C1 segment of cervical spinal cord (tissue), 14 donors: ENCODE measurements at regions not wholly inside any gene's neighbourhood (a gene's known extent, or its start where the extent isn't known, plus 50 kb on each side); places are given as distances from the start of the nearest gene placed in this dataset.
"Not testable (repeated sequence)": the region's sequence is repeated elsewhere in the genome, so short reads cannot be mapped to it uniquely, and the experiment has no call there.

Experiments
- DNase-seq, 14 donors: peaks; one replicate each; lab custom pipeline; 2025; lab: John Stamatoyannopoulos, UW

DNA sequence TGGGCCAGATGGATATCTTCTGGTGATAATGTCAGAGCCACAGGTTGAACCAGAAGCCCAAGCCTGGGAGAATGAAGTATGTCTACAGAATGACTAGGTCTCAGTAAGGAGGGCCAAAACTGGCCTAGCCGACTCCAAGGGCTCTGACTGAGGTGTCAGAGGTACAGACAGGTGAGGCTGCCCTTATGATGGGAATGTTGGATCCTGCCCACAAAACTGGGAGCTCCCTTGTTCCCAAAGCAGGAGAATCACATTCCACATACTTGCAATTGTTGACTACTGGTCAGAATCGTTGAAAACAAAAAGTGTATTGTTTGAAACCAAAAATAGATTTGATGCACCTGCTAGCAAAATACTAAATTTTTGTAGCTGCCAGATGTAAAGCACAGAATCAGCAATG, 350.2 kb downstream of the BCL2L11 start:
- DNase-seq = not testable (repeated sequence)

DNA sequence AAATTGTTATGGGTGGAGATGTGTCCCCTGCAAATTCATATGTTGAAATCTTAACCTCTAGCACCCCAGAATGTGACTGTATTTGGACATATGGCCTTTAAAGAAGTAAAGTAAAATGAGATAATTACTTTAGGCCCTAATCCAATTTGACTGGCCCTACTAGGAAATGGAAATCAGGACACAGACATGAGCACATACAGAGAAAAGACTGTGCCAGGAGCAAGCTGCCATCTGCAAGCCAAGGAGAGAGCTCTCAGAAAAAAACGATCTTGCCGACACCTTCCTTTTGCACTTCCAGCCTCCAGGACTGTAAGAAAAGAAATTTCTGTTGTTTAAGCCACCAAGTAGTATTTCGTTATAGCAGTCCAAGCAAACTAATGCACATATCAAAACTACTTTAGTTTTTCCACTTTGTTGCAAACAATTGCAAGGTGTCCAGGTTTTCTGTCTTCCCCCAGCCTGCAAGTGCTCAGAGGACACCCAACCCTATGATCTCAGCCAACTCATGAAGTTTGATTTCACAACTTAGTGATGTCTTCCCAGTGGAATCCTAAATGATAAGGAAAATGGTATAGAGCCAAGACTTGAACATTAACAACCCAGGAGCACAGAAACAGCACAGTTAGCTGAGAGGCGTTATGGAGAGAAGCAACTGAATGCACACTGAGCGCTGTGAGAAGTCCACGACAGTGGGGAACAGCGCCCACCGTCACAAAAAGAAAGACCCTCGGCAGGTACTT, 351.2 kb downstream of the BCL2L11 start:
- not testable (repeated sequence) for DNase-seq

DNA sequence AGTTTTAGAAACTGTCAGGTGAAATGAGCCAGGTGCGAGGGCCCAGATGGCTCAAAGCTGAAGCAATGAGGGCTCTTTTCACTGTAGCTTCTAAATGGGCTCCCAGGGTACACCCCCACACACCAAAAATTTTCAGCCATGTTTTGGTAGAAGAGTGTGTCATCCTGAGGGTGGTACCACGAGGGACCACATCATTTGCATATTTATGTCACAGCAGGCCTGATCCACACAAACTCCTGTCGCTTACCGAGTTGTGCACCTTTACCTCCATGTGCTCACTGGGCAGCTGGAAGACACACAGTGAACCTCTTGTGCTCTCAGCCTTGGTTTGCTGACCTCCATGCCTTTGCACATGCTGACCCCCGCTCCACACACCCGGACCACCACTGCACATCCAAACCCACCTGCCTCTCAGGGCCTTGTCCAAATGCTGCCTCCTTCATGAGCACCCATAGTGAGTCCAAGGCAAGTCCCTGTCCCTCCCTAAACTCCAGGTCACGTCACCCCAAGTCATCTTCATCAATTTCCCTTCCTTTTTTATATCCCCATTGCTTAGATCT, 352.2 kb downstream of the BCL2L11 start:
- not testable (repeated sequence) for DNase-seq

DNA sequence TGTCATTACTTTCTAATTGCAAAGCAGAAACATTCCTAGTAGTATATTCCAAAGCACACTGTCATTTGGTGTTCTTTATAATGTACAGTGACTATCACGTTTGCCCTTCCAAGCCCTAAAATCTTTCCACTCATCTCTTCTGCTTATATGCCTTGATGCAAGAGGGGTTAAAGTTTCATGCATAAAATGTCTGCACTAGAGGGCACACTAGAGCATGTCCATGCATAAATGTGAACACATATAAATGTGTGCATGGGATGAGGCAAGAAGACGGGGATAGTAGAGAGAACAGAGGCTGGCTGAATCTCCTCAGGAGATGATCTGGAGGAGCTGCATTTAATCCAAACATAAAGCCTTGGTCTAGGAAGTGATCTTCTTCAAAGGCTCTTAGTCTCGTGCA, 352.8 kb downstream of the BCL2L11 start:
- not testable (repeated sequence) for DNase-seq

DNA sequence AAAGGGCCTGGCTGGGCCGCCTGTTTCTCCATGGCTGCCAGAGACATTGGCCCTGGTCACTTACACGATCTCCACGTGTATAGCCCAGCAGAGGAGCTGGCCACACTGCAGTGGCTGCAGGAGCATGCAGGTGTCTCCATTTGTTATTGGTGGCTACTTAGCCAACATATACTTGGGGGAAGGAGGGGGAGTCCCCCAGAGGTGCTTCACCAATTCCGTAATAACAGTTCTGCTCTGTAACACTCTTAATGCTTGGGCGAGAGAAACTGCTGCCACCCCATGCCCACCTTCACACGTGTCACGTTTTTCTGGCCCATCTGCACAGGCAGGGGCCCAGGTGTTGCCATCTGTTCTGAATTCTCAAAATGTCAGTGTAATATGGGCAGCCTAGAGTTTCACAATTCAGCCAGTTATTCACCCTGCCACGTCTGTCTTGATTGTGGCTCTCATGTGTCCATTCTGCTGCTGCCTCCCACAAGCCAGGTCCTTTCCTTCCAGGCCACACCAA, 353.5 kb downstream of the BCL2L11 start:
- DNase-seq = not testable (repeated sequence)

DNA sequence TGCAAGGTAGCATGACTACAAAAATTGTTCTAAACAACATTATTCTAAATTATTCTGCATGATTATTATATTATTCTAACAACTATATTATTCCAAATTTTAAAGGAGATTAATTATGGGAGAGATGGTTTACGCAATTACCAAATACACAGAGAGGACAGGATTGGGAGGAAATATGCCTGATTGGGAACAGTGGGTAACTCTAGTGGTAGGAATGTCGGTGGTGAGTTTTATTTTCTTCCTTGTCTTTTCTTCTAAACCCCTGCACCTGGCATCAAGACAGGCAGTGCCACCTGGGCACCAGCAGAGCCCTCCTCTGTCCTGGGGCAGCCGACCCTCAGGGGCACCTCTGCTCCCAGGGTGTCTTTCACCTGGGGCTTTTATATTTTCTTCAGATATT, 357.6 kb downstream of the BCL2L11 start:
- DNase-seq = not testable (repeated sequence)

DNA sequence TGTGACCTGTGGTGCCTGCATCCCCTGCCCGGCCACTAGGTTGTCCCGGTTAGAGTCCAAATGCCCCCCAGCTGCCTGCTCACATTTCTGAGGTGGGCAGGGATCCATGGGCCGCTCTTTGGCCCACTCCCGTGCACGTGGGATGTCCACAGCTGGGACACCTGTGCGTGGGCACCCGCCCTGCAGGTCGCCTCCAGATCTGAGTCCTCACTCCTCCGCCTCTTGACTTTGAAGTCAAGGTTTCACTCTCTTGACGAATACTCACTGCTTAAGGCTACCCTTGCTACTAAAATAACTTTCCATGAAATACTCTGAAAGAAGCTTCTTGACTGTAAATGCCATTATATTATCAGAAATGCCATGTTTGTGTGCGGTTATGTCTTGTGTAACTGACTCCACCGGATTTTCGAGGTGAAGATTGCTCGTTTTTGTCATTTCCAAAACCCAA, 358.2 kb downstream of the BCL2L11 start:
- DNase-seq = not testable (repeated sequence)

DNA sequence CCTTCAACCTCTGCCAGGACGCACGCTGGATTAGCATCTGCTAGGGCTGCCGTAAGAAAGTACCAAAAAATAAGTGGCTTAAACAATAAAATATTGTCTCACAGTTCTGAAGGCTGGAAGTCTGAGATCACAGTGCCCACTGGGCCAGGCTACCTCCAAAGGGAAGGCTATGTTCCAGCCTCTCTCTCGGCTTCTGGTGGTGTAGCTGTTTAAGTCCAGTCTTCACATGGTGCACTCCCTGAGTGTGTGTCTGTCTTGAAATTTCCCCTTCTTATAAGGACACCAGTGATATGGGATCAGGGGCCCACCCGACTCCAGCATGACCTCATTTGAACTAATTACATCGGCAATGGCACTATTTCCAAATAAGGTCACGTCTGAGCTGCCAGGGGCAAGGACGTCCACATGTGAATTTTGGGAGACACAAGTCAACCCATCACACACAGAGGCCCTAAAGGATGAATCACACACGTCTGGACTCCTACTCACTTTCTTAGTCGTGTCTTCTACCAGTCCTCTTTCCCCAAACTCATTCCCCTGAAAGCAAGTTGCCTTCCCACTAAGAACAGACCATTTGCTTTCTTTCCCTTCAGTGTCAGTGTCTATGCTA, 359.4 kb downstream of the BCL2L11 start:
- not testable (repeated sequence) for DNase-seq

DNA sequence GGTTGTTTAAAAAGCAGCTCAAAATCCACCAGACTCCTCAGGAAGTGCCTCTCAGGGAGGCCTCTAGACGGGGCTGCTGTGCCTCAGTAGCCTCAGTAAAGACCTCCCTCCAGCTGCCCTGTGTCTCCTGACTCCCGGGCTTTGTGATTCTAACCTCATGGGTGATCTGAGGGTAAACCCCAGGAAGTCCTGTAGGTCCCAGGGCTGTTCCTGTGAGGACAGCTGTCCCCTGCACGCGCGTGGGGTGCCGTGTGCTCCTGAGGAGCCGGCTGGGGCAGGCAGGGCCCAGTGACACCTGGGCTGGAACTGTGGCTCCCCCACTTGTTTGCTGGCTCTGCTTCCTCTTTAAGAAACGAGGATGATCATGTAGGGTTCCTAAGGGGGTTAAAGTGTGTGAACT, 359.9 kb downstream of the BCL2L11 start:
- DNase-seq = not testable (repeated sequence)

DNA sequence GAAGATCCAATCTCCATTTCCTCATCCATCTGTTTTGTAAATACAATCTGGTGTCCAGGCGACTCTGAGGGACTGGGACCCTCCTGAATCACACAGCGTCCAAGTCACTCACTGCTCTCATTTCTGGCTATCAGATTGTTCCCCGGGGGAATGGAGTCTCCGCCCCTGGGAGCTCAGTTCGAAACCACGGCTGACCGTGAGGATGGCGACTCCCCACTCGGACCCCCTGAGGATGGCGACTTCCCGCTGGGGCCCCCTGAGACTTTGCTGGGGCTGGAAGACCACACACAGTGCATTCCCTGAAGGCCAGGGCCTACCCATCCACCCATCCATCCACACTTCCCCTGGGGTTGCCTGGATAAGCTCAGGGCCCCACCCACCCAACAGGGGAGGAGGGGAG, 360.5 kb downstream of the BCL2L11 start:
- DNase-seq = not testable (repeated sequence)

DNA sequence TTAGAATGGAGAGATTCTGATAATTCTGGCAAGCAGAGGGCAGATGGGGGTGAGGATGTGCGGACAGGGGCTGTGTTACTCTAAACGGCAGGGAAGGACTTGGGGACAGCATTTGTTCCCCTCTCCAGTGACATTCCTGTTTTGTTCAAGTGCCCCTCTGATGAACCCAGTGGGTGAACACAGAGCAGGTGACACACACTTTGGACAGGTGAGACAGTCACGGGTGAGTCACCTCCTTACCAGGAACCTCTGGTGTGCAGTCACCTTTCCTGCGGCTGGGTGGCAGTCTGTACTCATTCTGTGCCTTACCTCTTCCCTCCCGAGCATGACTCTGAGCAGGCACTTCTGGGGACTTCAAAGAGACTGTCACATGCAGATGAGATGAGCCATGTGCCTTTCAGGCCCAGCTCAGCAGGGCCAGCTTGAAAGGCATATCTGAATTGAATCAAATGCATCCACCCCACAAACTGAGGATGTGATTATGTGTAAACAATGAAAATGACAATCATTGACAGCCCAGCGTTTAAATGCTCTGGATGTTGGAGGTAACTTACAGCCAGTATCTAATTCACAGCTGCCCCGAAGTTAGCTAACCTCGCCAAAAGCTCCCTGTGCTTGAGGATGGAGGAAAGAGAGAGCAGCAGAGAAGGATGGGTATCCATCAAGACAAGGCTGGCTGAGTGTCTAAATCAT, 362.4 kb downstream of the BCL2L11 start:
- DNase-seq = not testable (repeated sequence)

DNA sequence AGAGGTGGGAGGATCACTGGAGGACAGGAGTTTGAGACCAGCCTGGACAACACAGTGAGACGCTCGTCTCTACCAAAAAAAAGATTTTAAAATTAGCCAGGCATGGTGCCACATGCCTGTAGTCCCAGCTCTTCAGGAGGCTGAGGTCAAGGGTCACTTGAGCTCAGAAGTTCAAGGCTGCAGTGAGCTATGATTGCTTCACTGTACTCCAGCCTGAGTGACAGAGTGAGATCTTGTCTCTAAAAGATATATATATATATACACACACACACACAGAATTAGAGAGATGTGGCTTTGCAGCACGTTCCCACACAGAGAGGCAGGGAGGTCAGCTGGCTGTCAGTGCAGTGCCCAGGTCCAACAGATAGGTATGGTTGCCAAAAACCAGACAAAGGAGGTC, 363.4 kb downstream of the BCL2L11 start:
- not testable (repeated sequence) for DNase-seq

DNA sequence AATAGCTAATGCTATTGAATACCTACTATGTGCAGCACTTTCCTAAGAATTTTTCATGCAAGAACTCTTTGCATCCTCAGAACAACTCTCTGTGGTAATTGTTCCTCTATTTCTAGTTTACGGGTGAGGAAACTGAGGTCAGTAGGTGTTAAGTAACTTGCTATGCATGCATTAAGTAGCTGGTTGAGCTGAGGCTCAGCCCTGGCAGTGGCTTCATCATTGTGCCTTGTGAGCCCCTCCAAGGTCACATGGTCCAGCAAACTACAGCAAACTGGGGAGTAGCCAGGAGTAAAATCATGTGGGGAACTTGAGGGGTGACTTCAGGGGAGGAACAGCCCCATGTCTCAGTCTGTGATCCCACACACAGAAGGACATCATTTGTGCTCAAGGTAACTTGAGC, 365.2 kb downstream of the BCL2L11 start:
- not testable (repeated sequence) for DNase-seq

DNA sequence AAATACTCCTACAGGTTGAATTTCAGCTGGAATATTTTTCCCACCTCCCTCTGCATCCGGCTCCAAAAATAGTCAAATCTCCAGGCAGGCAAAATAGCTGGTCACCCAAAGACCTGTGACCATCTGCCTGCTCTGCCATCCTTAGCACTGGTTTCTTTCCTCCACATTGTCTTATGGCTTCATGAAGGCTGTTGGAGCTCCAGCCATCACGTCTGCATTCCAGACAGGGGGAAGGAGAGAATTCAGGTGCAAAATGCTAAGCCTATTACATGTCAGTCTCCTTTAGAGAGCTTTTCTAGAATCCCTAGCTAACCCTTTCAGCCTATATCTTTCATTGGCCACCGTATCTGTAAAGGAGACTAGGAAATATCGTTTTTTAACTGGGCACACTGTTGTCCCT, 367.7 kb downstream of the BCL2L11 start:
- DNase-seq = not testable (repeated sequence)

DNA sequence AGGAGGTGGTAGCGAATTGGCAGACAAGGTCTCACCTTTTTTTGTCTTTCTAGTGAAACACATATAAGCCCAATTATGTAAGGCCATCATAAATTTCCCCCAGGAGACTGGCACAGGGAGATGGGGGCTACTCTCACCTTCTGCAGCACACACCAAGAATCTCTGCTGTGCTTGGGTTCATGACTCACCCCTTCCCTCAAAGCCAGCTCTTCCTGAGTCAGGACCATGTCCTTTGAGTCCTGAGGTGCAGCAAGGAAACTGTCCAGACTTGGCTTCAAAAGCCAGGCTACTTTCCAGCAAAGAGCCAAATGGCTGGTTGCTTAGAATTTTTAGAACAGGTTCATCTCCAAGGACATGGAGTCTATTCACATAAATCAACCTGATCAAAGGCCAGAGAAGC, 368.7 kb downstream of the BCL2L11 start:
- DNase-seq = not testable (repeated sequence)

DNA sequence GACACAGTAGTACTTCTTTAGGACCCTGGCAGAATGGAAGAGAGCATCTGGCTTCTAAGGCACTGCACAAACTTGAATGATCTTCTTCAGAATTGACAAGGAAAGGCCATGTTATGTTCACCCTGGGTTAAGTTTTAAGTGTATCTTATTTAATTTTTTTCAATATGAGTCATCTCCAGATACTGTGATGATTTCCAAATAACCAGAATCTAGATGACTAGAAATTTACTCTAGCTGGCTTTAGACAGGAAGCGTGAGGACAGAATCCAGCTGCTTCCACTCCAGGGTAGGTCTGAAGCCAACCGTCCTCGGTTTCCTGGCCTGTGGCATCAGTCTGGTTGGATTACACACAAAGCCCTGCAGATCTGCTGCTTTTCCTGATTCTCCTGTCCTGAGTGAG, 370.5 kb downstream of the BCL2L11 start:
- not testable (repeated sequence) for DNase-seq

DNA sequence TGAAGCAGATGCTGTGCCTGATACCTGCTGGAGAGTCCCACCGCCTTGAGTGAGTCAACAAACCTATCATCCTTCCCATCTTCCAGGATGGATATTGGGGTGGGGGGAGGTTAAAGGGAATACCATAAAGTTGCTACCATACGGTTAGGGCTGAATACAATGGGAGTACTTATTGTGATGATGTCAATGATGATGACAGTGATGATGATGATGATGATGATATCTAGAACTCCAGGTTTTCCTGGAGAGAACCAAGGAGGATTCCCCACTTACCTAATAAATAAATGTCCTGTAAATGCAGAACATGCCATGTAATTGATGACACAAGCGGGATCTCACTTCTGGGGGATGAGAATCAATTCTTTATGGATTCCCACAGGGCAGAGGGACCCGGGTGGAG, 370.9 kb downstream of the BCL2L11 start:
- DNase-seq = not testable (repeated sequence)

DNA sequence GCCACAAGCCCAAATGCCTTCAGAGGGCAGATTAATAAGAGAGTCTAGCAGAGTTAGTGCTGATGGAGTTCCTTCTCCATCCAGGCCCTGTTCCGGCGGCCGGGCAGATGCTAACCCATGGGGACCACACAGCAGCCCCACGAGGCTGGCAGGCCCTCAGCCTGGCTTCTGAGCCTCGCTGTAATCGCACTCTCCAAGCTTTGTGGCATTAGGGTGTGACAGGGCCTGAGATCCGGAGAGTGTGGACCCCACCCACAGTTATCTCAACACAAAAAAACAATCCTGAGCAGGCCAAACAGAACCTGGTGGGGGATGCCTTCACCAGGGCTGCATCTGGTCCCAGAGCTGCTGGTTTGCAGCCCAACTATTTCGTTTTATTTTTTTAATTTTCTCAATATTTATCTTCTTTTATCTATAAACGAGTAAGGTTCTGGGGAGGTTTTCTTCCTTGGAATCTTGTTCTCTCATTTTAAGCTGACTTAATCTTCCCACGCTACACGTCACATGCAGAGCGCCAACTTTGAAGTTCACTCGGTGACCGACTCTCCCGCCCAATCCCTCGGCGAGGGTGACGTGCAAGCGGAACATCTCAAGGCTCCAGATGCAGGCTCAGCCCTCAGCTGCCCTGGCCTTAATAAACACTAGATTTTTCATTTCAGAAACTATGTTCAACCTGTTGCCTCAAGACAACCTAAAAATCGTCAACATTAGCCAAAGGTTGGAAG, 372.4 kb downstream of the BCL2L11 start:
- not testable (repeated sequence) for DNase-seq

DNA sequence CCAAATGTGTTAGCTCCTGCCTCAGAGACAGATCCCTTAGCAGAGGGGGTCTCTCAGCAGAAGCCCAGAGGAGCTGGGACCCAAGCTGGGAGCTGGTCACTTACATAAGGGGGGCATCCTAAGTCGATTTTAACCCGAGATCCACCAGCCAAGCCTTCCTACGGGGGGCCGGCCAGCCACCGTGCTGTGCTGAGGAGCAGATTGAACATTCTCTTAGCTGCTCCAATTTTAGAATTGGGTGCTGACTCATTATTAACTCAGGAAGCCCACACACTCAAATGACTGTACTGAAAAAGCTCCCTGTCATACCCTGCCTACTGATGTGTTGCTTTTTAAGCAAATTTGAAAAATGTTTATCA, 373.0 kb downstream of the BCL2L11 start:
- not testable (repeated sequence) for DNase-seq

DNA sequence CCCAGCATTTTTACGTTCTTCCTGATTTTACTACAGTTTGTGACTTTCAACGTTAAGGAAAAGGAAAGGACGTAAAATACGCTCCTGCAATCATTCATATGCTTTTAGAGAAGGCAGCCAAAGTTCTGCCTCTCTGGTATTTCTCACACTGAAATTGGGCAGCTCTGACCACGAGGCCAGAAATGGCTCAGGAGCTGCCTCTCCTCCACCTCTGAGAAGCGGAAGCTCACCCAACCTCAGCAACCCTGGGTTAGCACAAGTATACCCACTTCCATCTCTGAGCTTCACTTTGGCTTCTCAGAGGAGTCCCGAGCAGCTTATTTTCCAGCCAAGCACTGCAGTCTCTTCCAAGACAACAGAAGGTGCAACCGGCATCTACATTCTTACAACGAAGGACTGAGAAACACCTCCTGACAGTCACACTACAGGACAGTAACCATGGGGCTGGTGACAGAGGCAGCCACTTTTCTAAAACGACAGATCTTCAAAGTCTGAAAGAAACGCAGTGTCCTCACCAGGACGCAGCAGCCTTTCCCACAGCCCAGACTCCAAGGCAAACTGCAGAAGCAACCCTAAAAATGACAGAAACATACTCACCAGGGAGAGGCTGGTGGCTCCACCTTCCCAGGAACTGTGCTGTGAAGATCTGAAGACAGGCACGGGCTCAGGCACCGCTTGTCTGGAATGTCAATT, 373.7 kb downstream of the BCL2L11 start:
- DNase-seq = not testable (repeated sequence)

DNA sequence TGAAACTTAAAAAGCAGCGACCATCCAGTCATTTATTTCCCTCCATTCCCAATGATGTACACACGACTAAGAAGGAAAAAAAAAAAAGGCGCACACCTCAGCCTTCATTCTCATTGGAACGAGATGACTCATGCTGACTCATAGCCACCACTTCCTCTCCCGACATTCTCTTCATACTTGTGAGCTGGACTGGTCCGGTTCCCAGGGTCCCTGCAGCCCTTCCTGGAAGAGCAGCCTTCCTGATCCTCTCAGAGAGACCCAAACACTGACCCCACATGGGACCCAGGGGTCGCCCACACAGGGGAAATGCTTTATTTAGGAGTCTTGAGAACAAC, 374.2 kb downstream of the BCL2L11 start:
- not testable (repeated sequence) for DNase-seq
